ENCODE measurements at regions not wholly inside any gene's neighbourhood (a gene's known extent, or its start where the extent isn't known, plus 50 kb on each side); places are given as distances from the start of the nearest gene placed in this dataset.

DNA sequence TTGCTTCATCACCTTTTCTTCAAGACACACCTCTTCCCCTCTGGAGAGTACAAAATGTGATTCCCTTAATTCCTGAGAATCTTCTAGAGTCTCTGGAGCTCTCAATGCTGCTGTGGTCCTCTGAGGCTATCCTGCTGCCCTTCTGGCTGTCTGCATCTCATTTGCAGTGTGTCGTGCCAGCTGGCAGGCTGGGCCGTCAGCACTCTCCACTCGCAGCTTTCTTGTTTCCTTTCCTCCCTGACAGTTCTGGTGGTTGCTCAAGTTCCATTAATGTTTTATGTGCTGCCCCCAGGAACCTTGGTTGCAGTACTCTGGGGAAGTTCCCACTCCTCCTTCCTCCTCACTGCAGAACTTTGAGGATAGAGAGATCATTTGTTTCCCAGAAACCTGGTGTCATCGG, 210.8 kb upstream of the ROPN1 start:
- H3K4me3 ChIP-seq (ENCODE audit: low read depth, low read length), result no peak overlapping the region
- TF ChIP-seq, protein P1, sequence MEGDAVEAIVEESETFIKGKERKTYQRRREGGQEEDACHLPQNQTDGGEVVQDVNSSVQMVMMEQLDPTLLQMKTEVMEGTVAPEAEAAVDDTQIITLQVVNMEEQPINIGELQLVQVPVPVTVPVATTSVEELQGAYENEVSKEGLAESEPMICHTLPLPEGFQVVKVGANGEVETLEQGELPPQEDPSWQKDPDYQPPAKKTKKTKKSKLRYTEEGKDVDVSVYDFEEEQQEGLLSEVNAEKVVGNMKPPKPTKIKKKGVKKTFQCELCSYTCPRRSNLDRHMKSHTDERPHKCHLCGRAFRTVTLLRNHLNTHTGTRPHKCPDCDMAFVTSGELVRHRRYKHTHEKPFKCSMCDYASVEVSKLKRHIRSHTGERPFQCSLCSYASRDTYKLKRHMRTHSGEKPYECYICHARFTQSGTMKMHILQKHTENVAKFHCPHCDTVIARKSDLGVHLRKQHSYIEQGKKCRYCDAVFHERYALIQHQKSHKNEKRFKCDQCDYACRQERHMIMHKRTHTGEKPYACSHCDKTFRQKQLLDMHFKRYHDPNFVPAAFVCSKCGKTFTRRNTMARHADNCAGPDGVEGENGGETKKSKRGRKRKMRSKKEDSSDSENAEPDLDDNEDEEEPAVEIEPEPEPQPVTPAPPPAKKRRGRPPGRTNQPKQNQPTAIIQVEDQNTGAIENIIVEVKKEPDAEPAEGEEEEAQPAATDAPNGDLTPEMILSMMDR (IDR thresholded peaks at IDR 0.05; ENCODE audit: low read depth, low read length), result no peak

DNA sequence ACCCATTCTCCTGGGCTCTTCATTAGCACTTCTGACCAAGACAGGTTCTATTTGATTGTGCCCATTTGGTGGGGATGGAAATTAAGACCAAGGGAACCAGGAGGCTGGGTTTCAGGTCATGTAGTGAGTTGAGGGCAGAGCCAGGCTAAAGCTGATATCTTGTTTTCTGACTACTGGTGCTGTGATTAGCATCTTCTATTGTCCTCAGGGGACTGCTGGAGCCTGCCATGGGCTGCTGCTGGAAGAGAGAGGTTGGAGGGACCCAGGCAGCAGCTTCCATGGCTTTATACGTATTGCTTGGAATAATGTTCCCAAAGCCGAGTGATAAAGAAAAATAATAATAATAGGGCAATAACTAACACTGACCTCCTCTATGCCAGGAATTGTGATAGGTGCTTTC, 211.4 kb upstream of the ROPN1 start:
- TF ChIP-seq, protein P1 (IDR thresholded peaks at IDR 0.05; ENCODE audit: low read depth, low read length), result no peak
- H3K4me3 ChIP-seq (ENCODE audit: low read depth, low read length), result no peak overlapping the region

DNA sequence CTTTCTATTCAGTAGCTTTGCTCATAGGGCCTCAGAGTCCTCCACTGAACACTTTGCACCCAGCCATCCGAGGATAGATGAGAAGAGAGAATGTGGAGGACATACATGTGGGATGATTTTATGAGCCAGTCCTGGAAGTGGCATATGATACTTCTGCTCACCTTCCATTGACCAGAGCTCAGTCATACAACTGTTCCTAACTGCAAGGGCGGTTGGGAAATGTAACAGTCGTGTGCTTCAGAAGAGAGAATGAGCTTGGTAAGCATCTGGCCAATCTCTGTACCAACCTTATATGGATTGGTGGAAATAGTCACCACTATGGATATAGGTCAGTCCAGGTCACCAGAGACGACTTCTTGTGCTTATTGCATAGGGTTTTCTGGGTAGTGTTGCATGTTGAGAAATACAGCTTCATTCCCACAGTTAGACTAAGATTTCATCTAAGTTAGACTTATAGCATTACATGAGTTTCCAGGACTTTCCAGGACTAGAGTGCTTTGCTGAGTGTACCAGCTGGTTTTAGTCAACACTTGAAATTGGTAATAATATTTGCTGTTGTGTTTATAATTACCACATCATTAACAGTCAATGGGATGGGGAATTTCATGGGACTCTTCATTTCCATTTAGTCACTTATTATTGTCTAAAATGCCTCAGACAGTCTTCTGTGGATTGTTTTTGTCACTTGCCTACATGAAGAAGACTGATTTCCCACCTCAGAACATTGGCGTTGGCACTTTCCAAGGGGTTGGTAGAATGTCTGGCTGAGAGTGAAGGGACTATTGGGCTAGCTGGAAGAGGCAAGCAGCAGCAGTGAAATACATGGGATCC, 214.5 kb upstream of the ROPN1 start:
- TF ChIP-seq, protein P1 (IDR thresholded peaks at IDR 0.05; ENCODE audit: low read depth, low read length), result no peak
- H3K4me3 ChIP-seq (ENCODE audit: low read depth, low read length), result no peak overlapping the region

DNA sequence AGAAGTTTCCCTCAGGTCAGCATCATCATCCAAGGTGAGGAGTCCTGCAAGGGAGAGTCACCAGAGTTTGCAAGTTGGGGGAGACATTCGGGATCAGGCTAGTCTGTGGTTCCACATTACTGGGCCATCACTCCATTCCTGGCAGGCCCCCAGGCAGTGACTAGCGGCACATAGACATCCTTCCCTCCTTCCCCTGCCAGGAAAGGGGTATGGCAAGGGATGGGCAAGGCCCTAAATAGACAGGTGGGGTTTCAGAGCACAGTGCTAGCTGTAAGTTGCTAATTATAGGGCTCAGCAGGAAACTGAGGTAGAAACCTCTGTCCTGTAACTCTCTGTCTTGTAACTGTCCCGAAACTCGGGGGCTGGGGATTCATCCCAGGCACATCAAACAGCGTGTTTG, 215.2 kb upstream of the ROPN1 start:
- TF ChIP-seq, protein P1 (IDR thresholded peaks at IDR 0.05; ENCODE audit: low read depth, low read length), result no peak
- no peak overlapping the region for H3K4me3 ChIP-seq (ENCODE audit: low read depth, low read length)

DNA sequence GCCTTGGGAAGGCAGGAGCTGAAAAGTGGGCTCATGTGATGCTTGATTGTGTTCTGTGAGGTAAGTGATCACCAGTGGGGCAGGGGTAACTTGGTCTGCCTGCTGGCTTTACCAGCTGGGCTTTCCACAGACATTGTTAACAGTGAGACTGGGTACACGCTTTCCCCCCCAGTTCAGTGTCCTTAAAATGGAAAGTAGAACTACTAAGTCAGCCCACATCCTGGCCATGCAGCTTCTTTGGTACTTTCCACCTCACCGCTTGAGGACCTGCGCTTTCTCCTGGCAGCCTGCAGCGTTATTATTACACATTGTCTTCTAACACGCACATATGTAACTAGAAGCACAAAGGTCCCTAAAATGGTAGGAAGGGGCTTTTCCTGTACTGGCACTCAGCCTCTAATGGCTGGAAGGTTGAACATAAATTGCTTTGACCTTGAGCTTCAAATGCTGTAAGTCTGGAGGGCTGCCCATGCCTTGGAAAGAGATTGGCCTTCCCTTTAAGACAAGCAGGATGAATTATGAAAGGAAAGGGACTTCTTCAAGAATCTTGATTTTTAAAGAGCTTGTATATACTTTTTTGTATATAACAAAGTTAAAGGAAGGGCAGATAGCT, 216.1 kb upstream of the ROPN1 start:
- H3K4me3 ChIP-seq (ENCODE audit: low read depth, low read length), result no peak overlapping the region
- TF ChIP-seq, protein P1 (IDR thresholded peaks at IDR 0.05; ENCODE audit: low read depth, low read length), result no peak

DNA sequence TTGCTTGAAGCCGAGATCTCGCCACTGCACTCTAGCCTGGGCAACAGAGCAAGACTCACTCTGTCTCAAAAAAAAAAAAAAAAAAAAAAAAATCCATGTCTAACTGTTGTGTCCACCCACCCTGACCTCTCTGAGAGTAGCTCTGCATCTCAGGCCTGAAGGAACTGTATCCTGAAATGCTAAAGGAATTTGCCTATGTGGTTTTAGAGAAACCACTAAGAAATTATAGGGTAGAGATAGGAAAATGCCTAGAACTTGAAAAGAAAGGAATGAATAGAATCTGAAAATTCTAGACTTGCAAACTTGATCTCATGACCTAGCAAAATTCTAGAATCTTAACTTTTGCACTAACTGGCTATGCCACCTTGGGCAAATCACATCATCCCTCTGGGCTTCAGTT, 217.5 kb upstream of the ROPN1 start:
- TF ChIP-seq, protein P1 (IDR thresholded peaks at IDR 0.05; ENCODE audit: low read depth, low read length), result no peak
- no peak overlapping the region for H3K4me3 ChIP-seq (ENCODE audit: low read depth, low read length)

DNA sequence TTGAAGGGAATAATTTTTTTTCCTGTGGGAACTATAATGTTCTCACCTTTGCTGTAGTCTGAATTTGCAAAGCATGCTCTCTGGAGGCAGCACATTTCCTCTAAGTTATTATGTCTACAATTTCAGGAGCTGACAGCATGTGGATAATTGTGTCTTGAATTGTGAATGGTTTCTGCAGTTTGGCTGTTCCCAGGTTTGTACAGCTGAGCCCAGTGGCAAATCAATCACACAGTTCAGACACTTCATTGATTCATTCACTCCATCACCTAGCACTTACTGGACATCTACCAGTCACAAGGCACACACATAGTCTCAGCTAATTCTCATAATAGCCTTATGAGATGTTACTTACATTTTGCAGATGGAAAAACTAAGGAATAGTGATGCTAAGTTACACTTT, 219.0 kb upstream of the ROPN1 start:
- H3K4me3 ChIP-seq (ENCODE audit: low read depth, low read length), result no peak overlapping the region
- TF ChIP-seq, protein P1 (IDR thresholded peaks at IDR 0.05; ENCODE audit: low read depth, low read length), result no peak
